GM12878 (cell line): ENCODE measurements at regions not wholly inside any gene's neighbourhood (a gene's known extent, or its start where the extent isn't known, plus 50 kb on each side); places are given as distances from the start of the nearest gene placed in this dataset.

Experiments used
- BRCA1 ChIP-seq: IDR thresholded peaks from 2 replicates; pipeline ENCODE4 v1.6.1; 2011; ENCODE audit warnings: low read depth, low read length, improper control_type of control experiment
- CREB1 ChIP-seq: IDR thresholded peaks from 2 replicates; pipeline ENCODE4 v1.6.1; 2012; ENCODE audit warnings: low read depth, mild to moderate bottlenecking, inconsistent platforms
- EZH2 ChIP-seq: IDR thresholded peaks from 2 replicates; pipeline ENCODE4 v1.6.1; 2012; ENCODE audit warnings: low read depth, mild to moderate bottlenecking, control low read depth, inconsistent platforms, low read length, borderline replicate concordance; ENCODE audit not compliant: control insufficient read depth
- JUNB ChIP-seq: IDR thresholded peaks from 2 replicates; pipeline ENCODE4 v1.6.1; 2016; ENCODE audit warnings: antibody characterized with exemption, mild to moderate bottlenecking
- SPI1 ChIP-seq: IDR thresholded peaks from 2 replicates; pipeline ENCODE4 v1.6.1; 2011; ENCODE audit warnings: low read depth, mild to moderate bottlenecking, low read length, moderate library complexity, borderline replicate concordance; ENCODE audit not compliant: insufficient read depth
- TF ChIP-seq, protein P1 (sequence below), 3 experiments: IDR thresholded peaks in 2 of 3; conservative IDR thresholded peaks in 1 of 3; 2 replicates each; pipeline ENCODE4 v1.5.1; 2011; ENCODE audit warnings: low read depth in 3 of 3, low read length in 3 of 3, mild to moderate bottlenecking in 3 of 3, control low read depth in 2 of 3, moderate library complexity in 2 of 3, inconsistent platforms in 1 of 3, mixed read lengths in 1 of 3; ENCODE audit not compliant: control insufficient read depth in 2 of 3, insufficient read depth in 1 of 3; ENCODE audit errors: extremely low read depth in 1 of 3
- TF ChIP-seq, protein P2 (sequence below): IDR thresholded peaks from 2 replicates; pipeline ENCODE4 v1.6.1; 2012; ENCODE audit warnings: low read length, inconsistent platforms

DNA sequence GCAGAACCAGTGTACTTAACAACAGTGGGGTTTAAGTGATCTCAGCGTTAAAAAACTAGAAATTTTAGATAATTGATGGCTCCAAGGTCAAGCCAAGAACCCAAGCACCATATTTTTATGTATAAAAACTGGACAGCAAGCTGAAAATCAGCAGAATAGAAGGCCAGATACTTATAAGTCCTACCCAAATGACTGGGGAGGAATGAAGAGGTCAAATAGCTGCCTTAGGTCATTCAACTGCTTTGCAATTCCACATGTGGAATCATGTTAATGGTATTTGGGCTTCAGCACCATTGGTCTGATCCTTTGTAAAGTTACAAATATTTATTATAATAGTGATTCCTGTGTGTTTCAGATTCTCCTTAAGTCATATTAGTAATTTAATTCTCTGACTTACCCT lies 108.4 kb downstream of the FAT3 start:
- no peak for TF ChIP-seq BRCA1
- TF ChIP-seq JUNB = no peak
- TF ChIP-seq, protein P1, sequence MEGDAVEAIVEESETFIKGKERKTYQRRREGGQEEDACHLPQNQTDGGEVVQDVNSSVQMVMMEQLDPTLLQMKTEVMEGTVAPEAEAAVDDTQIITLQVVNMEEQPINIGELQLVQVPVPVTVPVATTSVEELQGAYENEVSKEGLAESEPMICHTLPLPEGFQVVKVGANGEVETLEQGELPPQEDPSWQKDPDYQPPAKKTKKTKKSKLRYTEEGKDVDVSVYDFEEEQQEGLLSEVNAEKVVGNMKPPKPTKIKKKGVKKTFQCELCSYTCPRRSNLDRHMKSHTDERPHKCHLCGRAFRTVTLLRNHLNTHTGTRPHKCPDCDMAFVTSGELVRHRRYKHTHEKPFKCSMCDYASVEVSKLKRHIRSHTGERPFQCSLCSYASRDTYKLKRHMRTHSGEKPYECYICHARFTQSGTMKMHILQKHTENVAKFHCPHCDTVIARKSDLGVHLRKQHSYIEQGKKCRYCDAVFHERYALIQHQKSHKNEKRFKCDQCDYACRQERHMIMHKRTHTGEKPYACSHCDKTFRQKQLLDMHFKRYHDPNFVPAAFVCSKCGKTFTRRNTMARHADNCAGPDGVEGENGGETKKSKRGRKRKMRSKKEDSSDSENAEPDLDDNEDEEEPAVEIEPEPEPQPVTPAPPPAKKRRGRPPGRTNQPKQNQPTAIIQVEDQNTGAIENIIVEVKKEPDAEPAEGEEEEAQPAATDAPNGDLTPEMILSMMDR (IDR thresholded peaks at IDR 0.05 in 2 of 3, conservative IDR thresholded peaks at IDR 0.05 in 1 of 3; ENCODE audit: control insufficient read depth in 2 of 3, extremely low read depth in 1 of 3, insufficient read depth in 1 of 3, low read depth in 3 of 3, low read length in 3 of 3) = no peak
- TF ChIP-seq, protein P2, sequence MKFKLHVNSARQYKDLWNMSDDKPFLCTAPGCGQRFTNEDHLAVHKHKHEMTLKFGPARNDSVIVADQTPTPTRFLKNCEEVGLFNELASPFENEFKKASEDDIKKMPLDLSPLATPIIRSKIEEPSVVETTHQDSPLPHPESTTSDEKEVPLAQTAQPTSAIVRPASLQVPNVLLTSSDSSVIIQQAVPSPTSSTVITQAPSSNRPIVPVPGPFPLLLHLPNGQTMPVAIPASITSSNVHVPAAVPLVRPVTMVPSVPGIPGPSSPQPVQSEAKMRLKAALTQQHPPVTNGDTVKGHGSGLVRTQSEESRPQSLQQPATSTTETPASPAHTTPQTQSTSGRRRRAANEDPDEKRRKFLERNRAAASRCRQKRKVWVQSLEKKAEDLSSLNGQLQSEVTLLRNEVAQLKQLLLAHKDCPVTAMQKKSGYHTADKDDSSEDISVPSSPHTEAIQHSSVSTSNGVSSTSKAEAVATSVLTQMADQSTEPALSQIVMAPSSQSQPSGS = no peak
- no peak for TF ChIP-seq CREB1
- TF ChIP-seq EZH2 = no peak
- TF ChIP-seq SPI1 = no peak
